Keratinocyte (primary cell): ENCODE measurements at regions not wholly inside any gene's neighbourhood (a gene's known extent, or its start where the extent isn't known, plus 50 kb on each side); places are given as distances from the start of the nearest gene placed in this dataset.

Experiments
- DNase-seq: peaks from one replicate; pipeline ENCODE4 v3.0.0-alpha.2; 2011; ENCODE audit warnings: low read depth, missing footprints, low spot score
- FAIRE-seq: peaks from 2 replicates; lab custom pipeline; 2011; peaks lifted over from hg19 to GRCh38; lab: Jason Lieb, UNC
- H2AFZ ChIP-seq: 2 replicates; pipeline ENCODE4 v1.6.0; 2012; ENCODE audit warnings: low read length, control low read depth, inconsistent platforms; ENCODE audit not compliant: control insufficient read depth
- H3K27ac ChIP-seq: 2 replicates; pipeline ENCODE4 v1.5.1; 2011; ENCODE audit warnings: low read length; ENCODE audit not compliant: control insufficient read depth, insufficient read depth
- H3K27me3 ChIP-seq: 3 replicates; pipeline ENCODE4 v1.6.0; 2011; ENCODE audit warnings: low read length; ENCODE audit not compliant: control insufficient read depth, insufficient read depth; ENCODE audit errors: extremely low read depth
- H3K36me3 ChIP-seq, 2 experiments: 2 replicates in 1 of 2; 3 replicates in 1 of 2; pipeline ENCODE4 v1.5.1; 2011; ENCODE audit warnings: low read length in 2 of 2, mild to moderate bottlenecking in 1 of 2; ENCODE audit not compliant: control insufficient read depth in 2 of 2, insufficient read depth in 2 of 2; ENCODE audit errors: extremely low read depth in 1 of 2
- H3K4me1 ChIP-seq: 3 replicates; pipeline ENCODE4 v1.5.1; 2011; ENCODE audit warnings: low read length; ENCODE audit not compliant: control insufficient read depth, insufficient read depth; ENCODE audit errors: extremely low read depth
- H3K4me2 ChIP-seq: 3 replicates; pipeline ENCODE4 v1.6.0; 2011; ENCODE audit warnings: low read depth, low read length; ENCODE audit not compliant: control insufficient read depth, insufficient read depth; ENCODE audit errors: extremely low read depth
- H3K4me3 ChIP-seq, 3 experiments: fragments of 200-600 bp in 1 of 3; sonication (generic) in 1 of 3; 2 replicates in 2 of 3; 3 replicates in 1 of 3; pipeline ENCODE4 v1.5.1; 2011 to 2016; ENCODE audit warnings: low read length in 3 of 3, mild to moderate bottlenecking in 3 of 3, control low read depth in 2 of 3, inconsistent platforms in 1 of 3, low read depth in 1 of 3, mixed read lengths in 1 of 3, mixed run types in 1 of 3, moderate library complexity in 1 of 3; ENCODE audit not compliant: control insufficient read depth in 2 of 3, insufficient read depth in 2 of 3; ENCODE audit errors: extremely low read depth in 1 of 3
- H3K79me2 ChIP-seq: 2 replicates; pipeline ENCODE4 v1.6.0; 2012; ENCODE audit warnings: low read length; ENCODE audit not compliant: control insufficient read depth, insufficient read depth
- H3K9ac ChIP-seq: 3 replicates; pipeline ENCODE4 v1.6.0; 2011; ENCODE audit warnings: low read length; ENCODE audit not compliant: control insufficient read depth, insufficient read depth; ENCODE audit errors: extremely low read depth
- H3K9me1 ChIP-seq: 3 replicates; pipeline ENCODE4 v1.6.0; 2011; ENCODE audit warnings: low read length; ENCODE audit not compliant: control insufficient read depth, insufficient read depth; ENCODE audit errors: extremely low read depth
- H3K9me3 ChIP-seq: 2 replicates; pipeline ENCODE4 v1.5.1; 2012; ENCODE audit warnings: low read depth, low read length; ENCODE audit not compliant: control insufficient read depth
- H4K20me1 ChIP-seq: 3 replicates; pipeline ENCODE4 v1.6.0; 2011; ENCODE audit warnings: low read length; ENCODE audit not compliant: control insufficient read depth, insufficient read depth; ENCODE audit errors: extremely low read depth
- CTCF ChIP-seq, 3 experiments: IDR thresholded peaks in 1 of 3; conservative IDR thresholded peaks in 1 of 3; optimal IDR thresholded peaks in 1 of 3; 2 replicates in 2 of 3; 3 replicates in 1 of 3; pipeline versions ENCODE3 to v1.5.1; 2011; ENCODE audit warnings: low read length in 3 of 3, mild to moderate bottlenecking in 3 of 3, moderate library complexity in 2 of 3, control low read depth in 1 of 3, inconsistent platforms in 1 of 3; ENCODE audit not compliant: insufficient read depth in 2 of 3; ENCODE audit errors: extremely low read depth in 1 of 3
- EZH2 ChIP-seq: IDR thresholded peaks from one replicate; pipeline ENCODE4 v1.6.1; 2012; ENCODE audit warnings: inconsistent platforms, mild to moderate bottlenecking, low read length, moderate library complexity
- dilution Hi-C: fragments of 300-500 bp; cut with MboI; formaldehyde crosslinking; loops from one replicate; pipeline ENCODE4 v1.7.0; 2020; ENCODE audit warnings: low sequenced_read_pairs; ENCODE audit not compliant: extremely low pct_ligation_motif_present

GRCh38 chr7:8356071-8356470, 77.3 kb upstream of the NXPH1 start:
- no peak for TF ChIP-seq EZH2
- TF ChIP-seq CTCF (optimal IDR thresholded peaks at IDR 0.05 in 1 of 3, IDR thresholded peaks at IDR 0.05 in 1 of 3, conservative IDR thresholded peaks at IDR 0.05 in 1 of 3; ENCODE audit: extremely low read depth in 1 of 3, insufficient read depth in 2 of 3, low read length in 3 of 3), result no peak
- dilution Hi-C loops, result no loop called here
- Histone ChIP-seq H3K27me3 (no peaks in the 10 kb centered on the region), H3K9me1 (no peaks in the 10 kb centered on the region), H3K4me1 (no peaks in the 10 kb centered on the region), H3K36me3 (no peaks in the 10 kb centered on the region), H3K4me2 (no peak overlapping the region), H2AFZ (no peak overlapping the region), H3K79me2 (no peaks in the 10 kb centered on the region), H3K9me3 (no peaks in the 10 kb centered on the region), H3K4me3 (no peak overlapping the region), H3K27ac (no peak overlapping the region), H4K20me1 (no peaks in the 10 kb centered on the region), H3K9ac (no peak overlapping the region)
- no peak for FAIRE-seq
- DNase-seq, result no peak

- H3K9me1 ChIP-seq, result no peaks in the 10 kb centered on the region
- no peak overlapping the region for H3K4me3 ChIP-seq
- H3K9me3 ChIP-seq, result no peaks in the 10 kb centered on the region
- no peaks in the 10 kb centered on the region for H3K4me1 ChIP-seq
- H3K36me3 ChIP-seq, result no peaks in the 10 kb centered on the region
- no peak overlapping the region for H2AFZ ChIP-seq
- FAIRE-seq, result no peak
- dilution Hi-C loops, result no loop called here
- H3K27ac ChIP-seq, result no peak overlapping the region
- DNase-seq, result no peak
- no peak overlapping the region for H3K4me2 ChIP-seq
- H4K20me1 ChIP-seq, result no peaks in the 10 kb centered on the region
- H3K9ac ChIP-seq, result no peak overlapping the region
- H3K79me2 ChIP-seq, result no peaks in the 10 kb centered on the region
- TF ChIP-seq CTCF (optimal IDR thresholded peaks at IDR 0.05 in 1 of 3, IDR thresholded peaks at IDR 0.05 in 1 of 3, conservative IDR thresholded peaks at IDR 0.05 in 1 of 3; ENCODE audit: extremely low read depth in 1 of 3, insufficient read depth in 2 of 3, low read length in 3 of 3) (no peak), EZH2 (no peak)
- no peaks in the 10 kb centered on the region for H3K27me3 ChIP-seq
Measured at GRCh38 chr7:8357536-8357935, 75.9 kb upstream of the NXPH1 start.
